ENCODE measurements at regions not wholly inside any gene's neighbourhood (a gene's known extent, or its start where the extent isn't known, plus 50 kb on each side); places are given as distances from the start of the nearest gene placed in this dataset.

DNA sequence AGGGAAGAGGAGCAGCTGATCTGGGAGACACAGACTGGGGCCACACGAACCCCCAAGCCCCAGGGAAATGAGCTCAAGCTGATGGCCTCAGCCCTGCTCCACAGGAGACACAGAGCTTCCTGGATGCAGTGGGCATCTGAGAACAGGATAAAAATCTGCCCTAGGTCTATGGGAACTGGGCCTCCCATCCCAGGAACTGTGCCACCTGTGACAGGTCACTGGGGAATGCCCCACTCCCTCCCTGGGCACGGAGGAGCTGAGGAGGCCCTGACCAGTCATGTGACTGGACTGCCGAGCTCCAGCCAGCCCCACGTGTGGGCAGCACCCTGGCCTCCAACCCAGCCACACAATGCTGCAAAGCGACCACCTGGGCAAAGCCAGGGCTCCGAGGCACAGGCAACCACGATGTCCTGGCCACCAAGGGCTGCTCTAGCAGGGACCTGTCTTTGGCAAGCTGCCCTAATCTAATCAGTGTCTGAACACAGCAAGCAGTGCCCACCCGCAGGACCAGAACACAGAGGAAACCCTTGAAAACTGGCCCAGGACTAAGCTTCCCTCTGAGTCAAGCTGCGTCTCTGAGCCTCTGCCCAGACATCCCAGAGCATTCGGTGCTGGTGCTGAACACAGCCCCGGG, 57.8 kb upstream of the ID2 start:
- intact Hi-C loops (cut with micrococcal nuclease): no loop called here

DNA sequence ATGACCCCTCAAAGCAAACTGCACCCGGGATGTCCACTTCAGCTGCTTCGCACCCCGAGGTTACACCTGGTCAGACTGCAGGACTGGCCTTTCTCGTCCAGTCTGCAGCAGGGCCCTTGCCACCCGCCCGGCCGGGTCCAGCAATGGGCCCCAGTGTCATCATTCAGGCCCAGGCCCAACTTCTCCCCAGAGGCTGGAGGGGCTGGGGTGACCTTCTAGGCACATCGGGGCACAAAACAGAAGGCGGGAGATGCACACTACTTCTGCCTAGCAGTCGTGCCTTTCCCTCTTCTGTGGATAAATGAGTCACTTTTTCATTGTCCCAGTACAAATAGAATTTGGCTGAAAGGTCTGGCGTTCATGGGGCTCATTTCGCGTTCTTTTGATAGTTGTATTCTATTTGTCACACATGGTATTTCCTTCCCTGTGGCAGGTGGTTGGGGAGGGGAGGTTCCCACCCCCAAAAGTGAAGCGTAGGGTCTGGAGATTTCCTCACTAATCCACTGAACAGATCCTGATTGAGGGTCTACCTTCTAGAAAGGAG, 56.9 kb upstream of the ID2 start:
- intact Hi-C loops (cut with micrococcal nuclease): no loop called here

DNA sequence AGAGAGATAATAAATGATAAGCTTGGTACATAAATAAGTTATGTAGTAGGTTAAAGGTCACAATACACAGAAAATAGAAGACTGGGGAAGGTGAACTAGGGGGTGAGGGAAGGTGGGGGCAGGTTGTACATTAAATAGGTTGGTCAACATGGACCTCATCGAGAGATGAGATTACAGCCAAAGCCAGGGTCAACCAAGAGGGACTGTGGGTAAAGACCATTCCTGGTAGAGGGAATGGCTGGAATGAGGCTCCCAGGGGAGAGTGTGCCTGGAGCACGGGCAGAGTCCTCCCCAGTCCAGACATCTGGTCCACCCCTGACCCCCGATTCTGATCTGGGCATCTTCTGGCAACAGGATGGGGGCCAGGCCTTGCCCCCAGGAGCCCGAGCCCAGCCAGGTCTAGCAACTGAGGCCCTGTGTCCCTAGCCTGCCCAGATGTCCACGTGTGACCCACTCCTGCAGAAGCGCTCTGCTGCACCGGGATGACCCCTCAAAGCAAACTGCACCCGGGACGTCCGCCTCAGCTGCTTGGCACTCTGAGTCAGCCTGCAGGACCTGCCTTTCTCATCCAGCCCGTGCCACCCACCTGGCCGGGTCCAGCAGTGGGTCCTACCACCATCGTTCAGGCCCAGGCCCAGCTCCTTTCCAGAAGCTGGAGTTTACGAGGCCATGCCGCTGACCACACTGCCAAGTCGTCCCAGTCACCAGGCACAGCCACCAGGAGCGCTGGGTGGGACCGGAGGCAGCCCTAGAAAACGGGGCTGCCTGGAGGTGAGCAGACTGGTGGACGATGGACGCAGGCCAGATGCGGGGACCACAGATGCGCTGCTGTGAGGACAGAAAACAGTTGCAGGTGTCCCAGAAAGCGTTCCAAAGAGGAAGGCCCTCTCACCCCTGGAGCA, 56.2 kb upstream of the ID2 start:
- intact Hi-C loops (cut with micrococcal nuclease): no loop called here

DNA sequence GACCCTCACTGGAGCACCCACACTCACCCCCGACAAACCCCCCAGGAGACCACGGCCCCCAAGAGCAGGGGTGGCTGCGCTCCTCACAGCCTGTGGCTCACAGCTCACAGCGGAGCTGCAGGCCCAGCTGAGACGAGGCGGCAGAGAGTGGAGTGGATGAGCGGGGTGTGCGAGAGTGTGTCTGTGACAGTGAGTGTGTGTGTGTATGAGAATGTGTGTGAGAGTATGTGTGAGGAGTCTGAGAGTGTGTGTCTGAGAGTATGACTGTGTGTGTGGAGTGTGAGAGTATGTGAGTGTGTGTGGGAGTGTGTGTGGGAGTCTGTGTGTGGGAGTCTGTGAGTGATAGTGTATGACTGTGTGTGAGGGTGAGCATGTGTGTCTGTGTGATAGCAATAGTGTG, 55.3 kb upstream of the ID2 start:
- intact Hi-C loops (cut with micrococcal nuclease): no loop called here

- intact Hi-C loops (cut with micrococcal nuclease): no loop called here
Measured at GRCh38 chr2:8627019-8627691, 54.7 kb upstream of the ID2 start.

DNA sequence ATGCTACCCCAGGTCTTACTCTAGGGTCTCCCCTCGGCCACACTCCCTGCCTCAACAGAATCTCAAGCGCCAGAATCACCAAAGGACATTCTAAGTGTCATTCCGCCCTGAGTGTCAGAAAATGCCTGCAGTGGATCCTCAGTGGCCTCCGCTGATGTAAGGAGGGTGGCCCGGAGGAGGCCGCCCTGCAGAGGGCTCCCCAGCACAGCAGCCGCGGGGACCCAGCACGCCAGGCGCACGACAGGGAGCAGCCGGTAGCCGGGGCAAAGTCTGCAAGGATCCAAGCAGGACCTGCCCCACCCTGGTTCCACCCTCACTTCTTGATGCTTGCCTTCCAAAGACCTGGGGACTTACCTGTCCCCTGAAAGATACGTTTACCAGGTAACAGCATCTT, 54.2 kb upstream of the ID2 start:
- intact Hi-C loops (cut with micrococcal nuclease): no loop called here

DNA sequence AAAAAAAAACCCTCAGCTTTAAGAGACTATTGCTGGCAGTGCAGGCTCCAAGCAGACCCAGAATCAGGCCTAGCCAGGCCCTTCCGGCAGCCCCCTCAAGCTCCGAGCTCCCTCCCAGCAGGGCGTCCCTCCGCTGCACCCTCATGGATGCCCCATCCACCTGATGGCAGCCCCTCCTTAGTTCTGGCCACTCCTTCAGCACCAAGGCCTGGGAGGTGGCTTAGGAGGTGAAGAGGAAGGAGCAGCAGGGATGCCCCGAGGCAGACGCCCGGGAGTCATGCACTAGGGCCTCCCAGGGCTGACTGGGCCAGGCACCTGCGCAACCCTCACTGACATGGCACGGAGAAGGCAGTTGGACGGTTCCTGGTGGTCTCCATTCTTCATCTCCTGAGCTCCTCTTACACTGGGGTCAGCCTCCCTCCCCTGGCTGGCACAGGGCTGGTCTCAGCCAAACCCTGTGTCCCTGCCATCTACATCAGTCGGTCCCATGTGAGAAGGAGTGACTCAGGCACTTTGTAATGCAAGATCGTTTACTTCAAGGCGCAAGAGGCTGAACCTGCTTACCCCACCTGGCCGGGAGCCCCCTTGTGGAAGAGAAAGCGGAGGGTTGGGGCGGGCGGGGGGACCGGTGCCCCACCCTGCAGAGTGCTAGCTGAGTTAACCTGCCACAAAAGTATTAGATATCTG, 53.5 kb upstream of the ID2 start:
- intact Hi-C loops (cut with micrococcal nuclease): no loop called here

DNA sequence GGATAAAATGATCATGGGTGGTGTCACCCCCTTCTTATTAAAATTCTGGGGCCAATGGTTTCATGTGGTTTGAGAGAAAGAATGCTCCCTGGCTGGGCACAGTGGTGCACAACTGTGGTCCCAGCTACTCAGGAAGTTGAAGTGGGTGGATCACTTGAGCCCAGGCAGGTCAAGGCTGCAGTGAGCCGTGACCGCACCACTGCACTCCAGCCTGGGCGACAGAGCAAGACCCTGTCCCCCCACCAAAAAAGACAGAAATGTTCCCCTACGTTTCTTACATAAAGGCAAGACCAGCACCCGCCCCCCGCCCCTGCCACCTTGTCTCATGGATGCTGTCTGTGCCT, 53.0 kb upstream of the ID2 start:
- intact Hi-C loops (cut with micrococcal nuclease): no loop called here

DNA sequence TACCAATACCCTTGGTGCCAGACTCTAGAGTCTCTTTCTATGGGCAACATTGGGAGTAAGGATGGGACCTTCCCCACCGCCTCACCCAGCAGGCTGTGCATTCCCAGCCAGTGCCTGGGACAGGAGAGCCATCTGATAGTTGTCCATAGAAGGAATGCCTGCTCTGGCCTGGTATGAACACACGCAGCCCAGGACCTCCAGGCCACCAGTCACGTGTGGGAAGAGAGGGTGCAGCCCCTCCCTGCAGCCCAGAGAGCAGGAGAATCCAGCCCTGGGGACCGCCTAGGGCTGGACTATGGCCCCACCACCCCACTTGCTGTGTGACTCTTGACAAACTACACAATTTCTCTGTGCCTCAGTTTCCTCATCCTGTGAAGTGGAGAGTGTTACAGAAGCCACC, 52.5 kb upstream of the ID2 start:
- intact Hi-C loops (cut with micrococcal nuclease): no loop called here

DNA sequence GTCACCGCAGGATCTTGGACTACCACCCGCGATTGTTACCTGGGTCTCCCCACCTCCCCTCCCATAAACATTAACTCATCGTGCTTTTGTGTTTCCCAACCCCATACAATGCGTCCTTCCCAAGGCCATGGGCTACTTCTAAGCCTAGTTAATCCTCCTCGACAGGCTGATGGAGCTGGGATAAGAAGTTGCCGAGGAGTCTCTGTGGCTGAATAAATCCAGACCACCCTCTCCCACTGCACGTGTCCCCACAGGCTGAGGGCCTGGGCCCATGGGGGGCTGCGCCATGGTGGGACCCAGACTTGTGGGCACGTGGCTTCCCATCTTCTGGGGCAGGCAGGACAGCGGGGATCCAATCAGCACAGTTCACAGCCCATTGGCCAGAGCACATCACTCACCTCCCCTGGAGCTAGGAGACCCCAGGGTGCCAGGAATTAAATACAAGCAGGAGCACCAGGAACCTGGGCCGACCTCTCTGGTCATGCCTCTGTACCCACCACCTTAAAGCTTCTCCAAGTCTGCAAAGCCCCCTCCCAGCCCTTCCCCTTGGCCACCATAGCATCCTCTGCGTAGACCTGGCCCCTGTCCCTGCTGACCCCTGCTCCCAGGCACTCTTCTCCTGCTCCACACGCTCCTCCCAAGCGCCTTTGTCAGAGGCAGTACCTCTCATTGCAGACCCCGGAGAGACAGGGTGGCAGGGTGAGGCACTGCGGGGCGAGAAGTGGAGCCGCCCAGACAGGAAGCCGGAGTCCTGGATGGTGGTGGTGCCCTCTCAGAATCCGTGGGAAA, 51.0 kb upstream of the ID2 start:
- intact Hi-C loops (cut with micrococcal nuclease): no loop called here

- intact Hi-C loops (cut with micrococcal nuclease): no loop called here
Measured at GRCh38 chr2:8631465-8632005, 50.3 kb upstream of the ID2 start.

Data from T-helper 1 cell treated with Interleukin-12 subunit alpha and Interleukin-12 subunit beta and Interleukin-4 antibody, amounts not matched to agents 30 ng/mL and 1 ng/mL, for 36 hours (primary cell).